IPS-NIHi11 (cell line): ENCODE measurements at regions not wholly inside any gene's neighbourhood (a gene's known extent, or its start where the extent isn't known, plus 50 kb on each side); places are given as distances from the start of the nearest gene placed in this dataset.

ENCODE experiments used
- DNase-seq: peaks from one replicate; pipeline ENCODE4 v3.0.0; 2012; ENCODE audit warnings: mixed read lengths, low spot score

- DNase-seq: no peak
Measured at GRCh38 chr9:1960342-1961042, 54.7 kb upstream of the SMARCA2 start.

GRCh38 chr9:1962122-1962521 is 53.0 kb upstream of the SMARCA2 start:
- DNase-seq: no peak

- DNase-seq: no peak
Measured at GRCh38 chr9:1962588-1963106, 52.5 kb upstream of the SMARCA2 start.

- no peak for DNase-seq
Measured at GRCh38 chr9:1964093-1964492, 51.1 kb upstream of the SMARCA2 start.
